HEK293T (cell line): ENCODE measurements at regions not wholly inside any gene's neighbourhood (a gene's known extent, or its start where the extent isn't known, plus 50 kb on each side); places are given as distances from the start of the nearest gene placed in this dataset.

Source experiments
- L3MBTL2 ChIP-seq: fragments of 450-650 bp; conservative IDR thresholded peaks from 2 replicates; pipeline ENCODE4 v1.6.1; 2016; ENCODE audit warnings: mild to moderate bottlenecking
- SP1 ChIP-seq: fragments of 450-650 bp; IDR thresholded peaks from 2 replicates; pipeline ENCODE4 v1.6.1; 2017

DNA sequence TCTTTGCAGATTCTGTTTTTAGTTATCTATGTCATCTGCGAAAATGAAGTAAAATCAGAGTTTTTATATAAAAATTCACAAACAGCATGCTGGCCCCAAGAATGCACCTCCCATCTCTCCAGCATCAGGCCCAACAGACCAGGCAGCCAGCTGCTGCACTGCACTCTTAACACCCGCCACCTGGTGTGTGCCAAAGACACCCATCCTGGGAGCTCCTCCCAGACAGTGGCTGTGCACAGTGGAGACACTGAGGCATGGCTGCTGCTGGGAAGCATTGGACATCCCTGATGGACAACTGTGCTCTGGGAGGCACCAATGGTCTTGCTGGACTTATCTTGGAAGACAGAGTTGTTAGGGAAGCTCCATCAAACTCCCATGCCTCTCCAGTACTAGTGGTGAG lies 817.2 kb downstream of the TMEM121 start:
- no peak for TF ChIP-seq SP1
- TF ChIP-seq L3MBTL2 = no peak
